HEK293 (cell line): ENCODE measurements at regions not wholly inside any gene's neighbourhood (a gene's known extent, or its start where the extent isn't known, plus 50 kb on each side); places are given as distances from the start of the nearest gene placed in this dataset.

Source experiments
- CTCF ChIA-PET: fragments of 350-600 bp; formaldehyde crosslinking; extraction: SDS; loops from one replicate; lab custom pipeline; 2021; ENCODE audit warnings: antibody characterized with exemption; lab: Yijun Ruan, JAX
- POLR2A ChIA-PET: fragments of 300-600 bp; formaldehyde crosslinking; extraction: SDS; loops from one replicate; lab custom pipeline; 2020; ENCODE audit warnings: antibody characterized with exemption, inconsistent platforms; lab: Yijun Ruan, JAX
- H3K27ac ChIP-seq: fragments of 200-500 bp; sonication (Bioruptor generic); 2 replicates; pipeline ENCODE4 v1.5.1; 2014; ENCODE audit warnings: low read depth, low read length, control low read depth, inconsistent platforms; ENCODE audit errors: extremely low read depth
- H3K36me3 ChIP-seq, 2 experiments: fragments of 200-500 bp in 1 of 2; sonication (Bioruptor generic) in 1 of 2; 1 replicate in 1 of 2; 2 replicates in 1 of 2; pipeline ENCODE4 v1.5.1; 2014 to 2017; ENCODE audit warnings: inconsistent platforms in 2 of 2, low read length in 2 of 2; ENCODE audit not compliant: control insufficient read depth in 2 of 2, insufficient read depth in 1 of 2
- H3K4me1 ChIP-seq: fragments of 200-500 bp; sonication (Bioruptor generic); 2 replicates; pipeline ENCODE4 v1.5.1; 2014; ENCODE audit warnings: mild to moderate bottlenecking, low read length, inconsistent platforms; ENCODE audit not compliant: control insufficient read depth, insufficient read depth
- H3K4me3 ChIP-seq: 2 replicates; pipeline ENCODE4 v1.5.1; 2011; ENCODE audit warnings: low read depth, mild to moderate bottlenecking, control low read depth, low read length, moderate library complexity
- H3K9me3 ChIP-seq: fragments of 200-500 bp; sonication (Bioruptor generic); 2 replicates; pipeline ENCODE4 v1.5.1; 2014; ENCODE audit warnings: low read depth, low read length, inconsistent platforms; ENCODE audit not compliant: control insufficient read depth, insufficient read depth
- BCL11B ChIP-seq: fragments of 450-650 bp; formaldehyde crosslinking; IDR thresholded peaks from 2 replicates; pipeline ENCODE4 v1.5.1; 2016; ENCODE audit warnings: low read depth, missing biosample characterization, missing genetic modification characterization
- KLF9 ChIP-seq: fragments of 450-650 bp; formaldehyde crosslinking; IDR thresholded peaks from 2 replicates; pipeline ENCODE4 v1.5.1; 2016; ENCODE audit warnings: missing biosample characterization, missing genetic modification characterization, low read depth
- PRDM4 ChIP-seq: fragments of 450-650 bp; formaldehyde crosslinking; IDR thresholded peaks from 2 replicates; pipeline ENCODE4 v1.5.1; 2017; ENCODE audit warnings: missing biosample characterization, missing genetic modification characterization
- REPIN1 ChIP-seq: fragments of 450-650 bp; formaldehyde crosslinking; IDR thresholded peaks from 2 replicates; pipeline ENCODE4 v1.5.1; 2017; ENCODE audit warnings: missing biosample characterization, missing genetic modification characterization, low read depth
- ZNF146 ChIP-seq: fragments of 450-650 bp; formaldehyde crosslinking; IDR thresholded peaks from 2 replicates; pipeline ENCODE4 v1.5.1; 2016; ENCODE audit warnings: missing biosample characterization, missing genetic modification characterization
- ZNF155 ChIP-seq: fragments of 450-650 bp; formaldehyde crosslinking; IDR thresholded peaks from 2 replicates; pipeline ENCODE4 v1.5.1; 2016; ENCODE audit warnings: missing biosample characterization, missing genetic modification characterization
- ZNF157 ChIP-seq: fragments of 450-650 bp; formaldehyde crosslinking; IDR thresholded peaks from 2 replicates; pipeline ENCODE4 v1.5.1; 2016; ENCODE audit warnings: missing biosample characterization, missing genetic modification characterization
- ZNF280D ChIP-seq: fragments of 450-650 bp; formaldehyde crosslinking; IDR thresholded peaks from 2 replicates; pipeline ENCODE4 v1.5.1; 2016; ENCODE audit warnings: missing biosample characterization, missing genetic modification characterization
- ZNF292 ChIP-seq: fragments of 450-650 bp; formaldehyde crosslinking; IDR thresholded peaks from 2 replicates; pipeline ENCODE4 v1.5.1; 2016; ENCODE audit warnings: low read depth, missing biosample characterization, missing genetic modification characterization, borderline replicate concordance
- ZNF341 ChIP-seq: fragments of 450-650 bp; formaldehyde crosslinking; IDR thresholded peaks from 2 replicates; pipeline ENCODE4; 2016; ENCODE audit warnings: low read depth, missing biosample characterization, missing genetic modification characterization
- ZNF354C ChIP-seq: fragments of 450-650 bp; formaldehyde crosslinking; IDR thresholded peaks from 2 replicates; pipeline ENCODE4 v1.5.1; 2016; ENCODE audit warnings: missing biosample characterization, missing genetic modification characterization, low read depth, borderline replicate concordance
- ZNF366 ChIP-seq: fragments of 450-650 bp; formaldehyde crosslinking; conservative IDR thresholded peaks from 2 replicates; pipeline ENCODE4 v1.5.1; 2016; ENCODE audit warnings: missing biosample characterization, missing genetic modification characterization
- ZNF416 ChIP-seq: fragments of 450-650 bp; formaldehyde crosslinking; IDR thresholded peaks from 2 replicates; pipeline ENCODE4 v1.5.1; 2016; ENCODE audit warnings: missing biosample characterization, missing genetic modification characterization
- ZNF433 ChIP-seq: fragments of 450-650 bp; formaldehyde crosslinking; IDR thresholded peaks from 2 replicates; pipeline ENCODE4 v1.5.1; 2016; ENCODE audit warnings: missing biosample characterization, missing genetic modification characterization, low read depth
- ZNF580 ChIP-seq: fragments of 450-650 bp; formaldehyde crosslinking; IDR thresholded peaks from 2 replicates; pipeline ENCODE4 v1.5.1; 2016; ENCODE audit warnings: missing biosample characterization, missing genetic modification characterization
- ZNF654 ChIP-seq: fragments of 450-650 bp; formaldehyde crosslinking; IDR thresholded peaks from 2 replicates; pipeline ENCODE4 v1.5.1; 2016; ENCODE audit warnings: low read depth, missing biosample characterization, missing genetic modification characterization
- ZNF670 ChIP-seq: fragments of 450-650 bp; formaldehyde crosslinking; IDR thresholded peaks from 2 replicates; pipeline ENCODE4 v1.5.1; 2016; ENCODE audit warnings: missing biosample characterization, missing genetic modification characterization, low read depth
- ZNF776 ChIP-seq: fragments of 450-650 bp; formaldehyde crosslinking; IDR thresholded peaks from 2 replicates; pipeline ENCODE4 v1.5.0; 2017; ENCODE audit warnings: missing biosample characterization, missing genetic modification characterization, borderline replicate concordance
- TF ChIP-seq, protein P1 (sequence below): fragments of 450-650 bp; formaldehyde crosslinking; IDR thresholded peaks from 2 replicates; pipeline ENCODE4 v1.5.1; 2016; ENCODE audit warnings: missing biosample characterization, missing genetic modification characterization

DNA sequence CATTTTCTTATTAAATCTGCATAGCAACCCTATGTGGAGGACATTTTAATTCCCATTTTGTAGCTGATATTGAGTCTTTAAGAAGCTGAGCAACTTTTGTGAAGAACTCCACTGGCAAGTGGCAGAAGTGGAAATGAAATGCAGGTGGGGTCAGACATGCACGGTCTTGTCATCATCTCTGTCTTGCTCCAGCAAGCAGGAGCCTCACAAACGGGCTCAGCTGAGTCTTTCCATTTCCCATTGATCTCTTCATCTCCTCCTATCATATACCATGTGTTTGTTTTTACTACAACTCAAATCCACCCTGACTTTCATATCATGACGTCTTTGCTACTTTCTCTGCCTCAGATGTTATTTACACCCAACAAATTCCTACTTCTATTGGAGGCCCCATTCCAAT lies 97.9 kb upstream of the TENM4 start:
- CTCF ChIA-PET, result no interaction called here
- Histone ChIP-seq H3K4me1 (no peaks in the 10 kb centered on the region), H3K9me3 (no peaks in the 10 kb centered on the region), H3K27ac (no peak overlapping the region), H3K4me3 (no peak overlapping the region), H3K36me3 (no peaks in the 10 kb centered on the region)
- POLR2A ChIA-PET, result no interaction called here
- TF ChIP-seq ZNF416 (tag by site-specific recombination) (no peak), KLF9 (no peak), ZNF341 (tag by site-specific recombination) (no peak), ZNF146 (no peak), REPIN1 (no peak), ZNF366 (tag by site-specific recombination) (no peak), PRDM4 (tag by site-specific recombination) (no peak), ZNF280D (tag by site-specific recombination) (no peak), ZNF155 (tag by site-specific recombination) (no peak), ZNF670 (tag by site-specific recombination) (no peak), ZNF654 (tag by site-specific recombination) (no peak), ZNF433 (tag by site-specific recombination) (no peak), BCL11B (no peak), ZNF776 (tag by site-specific recombination) (no peak), ZNF292 (tag by site-specific recombination) (no peak), ZNF580 (no peak), ZNF157 (tag by site-specific recombination) (no peak), ZNF354C (tag by site-specific recombination) (no peak)
- TF ChIP-seq, protein P1, sequence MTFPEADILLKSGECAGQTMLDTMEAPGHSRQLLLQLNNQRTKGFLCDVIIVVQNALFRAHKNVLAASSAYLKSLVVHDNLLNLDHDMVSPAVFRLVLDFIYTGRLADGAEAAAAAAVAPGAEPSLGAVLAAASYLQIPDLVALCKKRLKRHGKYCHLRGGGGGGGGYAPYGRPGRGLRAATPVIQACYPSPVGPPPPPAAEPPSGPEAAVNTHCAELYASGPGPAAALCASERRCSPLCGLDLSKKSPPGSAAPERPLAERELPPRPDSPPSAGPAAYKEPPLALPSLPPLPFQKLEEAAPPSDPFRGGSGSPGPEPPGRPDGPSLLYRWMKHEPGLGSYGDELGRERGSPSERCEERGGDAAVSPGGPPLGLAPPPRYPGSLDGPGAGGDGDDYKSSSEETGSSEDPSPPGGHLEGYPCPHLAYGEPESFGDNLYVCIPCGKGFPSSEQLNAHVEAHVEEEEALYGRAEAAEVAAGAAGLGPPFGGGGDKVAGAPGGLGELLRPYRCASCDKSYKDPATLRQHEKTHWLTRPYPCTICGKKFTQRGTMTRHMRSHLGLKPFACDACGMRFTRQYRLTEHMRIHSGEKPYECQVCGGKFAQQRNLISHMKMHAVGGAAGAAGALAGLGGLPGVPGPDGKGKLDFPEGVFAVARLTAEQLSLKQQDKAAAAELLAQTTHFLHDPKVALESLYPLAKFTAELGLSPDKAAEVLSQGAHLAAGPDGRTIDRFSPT (tag by site-specific recombination), result no peak
